Smooth muscle cell (in vitro differentiated cells): ENCODE measurements at regions not wholly inside any gene's neighbourhood (a gene's known extent, or its start where the extent isn't known, plus 50 kb on each side); places are given as distances from the start of the nearest gene placed in this dataset.

Experiments used
- DNase-seq: peaks from one replicate; lab custom pipeline; 2025; ENCODE audit not compliant: unreplicated experiment; lab: John Stamatoyannopoulos, UW
- H2AFZ ChIP-seq: fragments of 200-600 bp; sonication (generic); 2 replicates; pipeline ENCODE4 v1.6.0; 2016; ENCODE audit warnings: antibody characterized with exemption, low read depth, mild to moderate bottlenecking
- H3F3A ChIP-seq: fragments of 200-600 bp; sonication (generic); 2 replicates; pipeline ENCODE4 v1.6.0; 2017; ENCODE audit warnings: antibody characterized with exemption, low read depth
- H3K27ac ChIP-seq: fragments of 200-600 bp; sonication (generic); 2 replicates; pipeline ENCODE4 v1.5.1; 2016; ENCODE audit warnings: low read depth, mild to moderate bottlenecking
- H3K27me3 ChIP-seq: fragments of 200-600 bp; sonication (generic); 2 replicates; pipeline ENCODE4 v1.6.1; 2016; ENCODE audit warnings: low read depth, mild to moderate bottlenecking
- H3K36me3 ChIP-seq: fragments of 200-600 bp; sonication (generic); 2 replicates; pipeline ENCODE4 v1.5.1; 2016; ENCODE audit warnings: low read depth
- H3K4me1 ChIP-seq: fragments of 200-600 bp; sonication (generic); 2 replicates; pipeline ENCODE4 v1.5.1; 2016; ENCODE audit warnings: low read depth
- H3K4me2 ChIP-seq: fragments of 200-600 bp; sonication (generic); 2 replicates; pipeline ENCODE4 v1.6.0; 2016; ENCODE audit warnings: mild to moderate bottlenecking
- H3K4me3 ChIP-seq: fragments of 200-600 bp; sonication (generic); 2 replicates; pipeline ENCODE4 v1.5.1; 2016; ENCODE audit warnings: mild to moderate bottlenecking
- H3K79me2 ChIP-seq: fragments of 200-600 bp; sonication (generic); 2 replicates; pipeline ENCODE4 v1.6.0; 2016; ENCODE audit warnings: low read depth, mild to moderate bottlenecking
- H3K9ac ChIP-seq: fragments of 200-600 bp; sonication (generic); 2 replicates; pipeline ENCODE4 v1.6.0; 2016; ENCODE audit warnings: low read depth
- H3K9me3 ChIP-seq: fragments of 200-600 bp; sonication (generic); replicated peaks from 2 replicates; pipeline ENCODE4 v1.5.1; 2016; ENCODE audit warnings: low read depth
- H4K20me1 ChIP-seq: fragments of 200-600 bp; sonication (generic); 2 replicates; pipeline ENCODE4 v1.6.0; 2016; ENCODE audit warnings: low read depth
- CTCF ChIP-seq: fragments of 200-600 bp; sonication (generic); IDR thresholded peaks from 2 replicates; pipeline ENCODE4 v1.5.1; 2017; ENCODE audit warnings: borderline replicate concordance, mild to moderate bottlenecking, antibody characterized with exemption; ENCODE audit not compliant: insufficient read depth, poor library complexity, severe bottlenecking
- WGBS: methylation state at CpG from one replicate; pipeline ENCODE4 v1.1.7; 2016; ENCODE audit warnings: low lambda C conversion rate; 5-methylcytosine and 5-hydroxymethylcytosine counted together

GRCh38 chr4:62475596-62475995 lies 1275.5 kb downstream of the ADGRL3 start:
- H3K9me3 ChIP-seq, result no peaks in the 10 kb centered on the region
- TF ChIP-seq CTCF, result no peak
- H3K4me1 ChIP-seq, result no peaks in the 10 kb centered on the region
- H4K20me1 ChIP-seq, result no peaks in the 10 kb centered on the region
- no peaks in the 10 kb centered on the region for H3F3A ChIP-seq
- no peak overlapping the region for H3K4me3 ChIP-seq
- H3K4me2 ChIP-seq, result no peak overlapping the region
- H3K9ac ChIP-seq, result no peak overlapping the region
- no peaks in the 10 kb centered on the region for H3K27me3 ChIP-seq
- H2AFZ ChIP-seq, result no peak overlapping the region
- no peaks in the 10 kb centered on the region for H3K36me3 ChIP-seq
- no peaks in the 10 kb centered on the region for H3K79me2 ChIP-seq
- DNase-seq, result no peak
- WGBS, result 93% methylated on average over 2 of the region's 2 CpGs
- no peak overlapping the region for H3K27ac ChIP-seq

GRCh38 chr4:62474802-62475201 lies 1274.7 kb downstream of the ADGRL3 start:
- no peaks in the 10 kb centered on the region for H4K20me1 ChIP-seq
- no peak overlapping the region for H3K4me3 ChIP-seq
- no peaks in the 10 kb centered on the region for H3K79me2 ChIP-seq
- no peaks in the 10 kb centered on the region for H3K27me3 ChIP-seq
- no peak overlapping the region for H3K9ac ChIP-seq
- no peak for DNase-seq
- H3K36me3 ChIP-seq, result no peaks in the 10 kb centered on the region
- 78% methylated on average over 3 of the region's 3 CpGs for WGBS
- H3K4me2 ChIP-seq, result no peak overlapping the region
- no peak for TF ChIP-seq CTCF
- no peaks in the 10 kb centered on the region for H3K9me3 ChIP-seq
- H3K4me1 ChIP-seq, result no peaks in the 10 kb centered on the region
- no peak overlapping the region for H2AFZ ChIP-seq
- H3F3A ChIP-seq, result no peaks in the 10 kb centered on the region
- no peak overlapping the region for H3K27ac ChIP-seq

GRCh38 chr4:62471021-62471420 lies 1270.9 kb downstream of the ADGRL3 start:
- H3K4me1 ChIP-seq, result no peaks in the 10 kb centered on the region
- H3K9me3 ChIP-seq, result no peaks in the 10 kb centered on the region
- no peaks in the 10 kb centered on the region for H4K20me1 ChIP-seq
- no peak for TF ChIP-seq CTCF
- H3K27ac ChIP-seq, result no peak overlapping the region
- H3K4me3 ChIP-seq, result no peak overlapping the region
- 94% methylated on average over 1 of the region's 1 CpG for WGBS
- no peaks in the 10 kb centered on the region for H3K27me3 ChIP-seq
- no peak overlapping the region for H2AFZ ChIP-seq
- H3K79me2 ChIP-seq, result no peaks in the 10 kb centered on the region
- H3K4me2 ChIP-seq, result no peak overlapping the region
- H3F3A ChIP-seq, result no peaks in the 10 kb centered on the region
- no peak for DNase-seq
- no peak overlapping the region for H3K9ac ChIP-seq
- H3K36me3 ChIP-seq, result no peaks in the 10 kb centered on the region

GRCh38 chr4:62470421-62470983 lies 1270.4 kb downstream of the ADGRL3 start:
- H3K36me3 ChIP-seq, result no peaks in the 10 kb centered on the region
- no peak for DNase-seq
- no peak overlapping the region for H3K27ac ChIP-seq
- no peaks in the 10 kb centered on the region for H3K27me3 ChIP-seq
- no peak overlapping the region for H3K4me2 ChIP-seq
- no peak overlapping the region for H3K4me3 ChIP-seq
- TF ChIP-seq CTCF, result no peak
- no peak overlapping the region for H2AFZ ChIP-seq
- H3F3A ChIP-seq, result no peaks in the 10 kb centered on the region
- no peak overlapping the region for H3K9ac ChIP-seq
- H3K79me2 ChIP-seq, result no peaks in the 10 kb centered on the region
- 97% methylated on average over 13 of the region's 13 CpGs for WGBS
- H4K20me1 ChIP-seq, result no peaks in the 10 kb centered on the region
- no peaks in the 10 kb centered on the region for H3K4me1 ChIP-seq
- no peaks in the 10 kb centered on the region for H3K9me3 ChIP-seq
